GM19438 (cell line): ENCODE measurements at regions not wholly inside any gene's neighbourhood (a gene's known extent, or its start where the extent isn't known, plus 50 kb on each side); places are given as distances from the start of the nearest gene placed in this dataset.

ENCODE experiments used
- ATAC-seq: cut with Tn5 transposase; IDR thresholded peaks from one replicate; pipeline ENCODE4 v1.9.1; 2021; ENCODE audit warnings: low read depth; ENCODE audit not compliant: unreplicated experiment

DNA sequence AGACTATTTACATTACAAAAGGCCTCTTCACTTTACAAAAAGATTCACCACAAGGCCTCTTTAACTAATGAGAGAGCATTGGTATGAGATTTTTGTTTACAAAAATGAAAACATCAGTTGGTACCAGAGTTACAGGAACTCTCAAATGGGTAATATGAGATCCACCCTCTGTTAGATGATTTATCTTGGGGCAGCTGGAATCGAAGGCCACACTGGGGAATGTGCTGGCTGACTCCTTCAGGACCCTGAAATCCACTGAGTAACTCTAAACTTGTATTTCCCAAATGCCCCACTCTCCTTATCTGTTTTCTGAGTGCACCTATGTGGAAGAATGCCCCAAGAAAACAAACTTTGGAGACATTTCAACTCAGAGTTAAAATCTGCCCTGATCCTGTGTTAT, 232.9 kb upstream of the F9 start:
- no peak for ATAC-seq

DNA sequence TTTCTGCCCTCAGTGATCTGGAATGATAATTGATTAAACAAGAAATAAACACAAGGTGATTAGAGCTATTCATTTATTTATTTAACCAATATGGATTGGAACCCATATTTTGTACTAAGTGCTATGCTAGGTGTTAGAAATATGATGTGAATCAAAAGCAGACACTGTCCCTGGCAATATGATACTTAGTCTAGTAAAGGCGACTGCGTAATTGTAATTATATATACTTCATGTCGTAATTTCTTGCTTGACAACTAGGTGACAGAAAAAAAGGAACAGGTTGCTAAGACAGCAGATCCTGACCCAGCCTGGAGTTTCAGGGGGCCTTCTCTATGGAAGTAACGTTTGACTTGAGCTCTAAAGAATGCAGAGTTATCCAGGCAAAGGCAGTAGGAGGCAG, 236.5 kb upstream of the F9 start:
- ATAC-seq, result no peak

DNA sequence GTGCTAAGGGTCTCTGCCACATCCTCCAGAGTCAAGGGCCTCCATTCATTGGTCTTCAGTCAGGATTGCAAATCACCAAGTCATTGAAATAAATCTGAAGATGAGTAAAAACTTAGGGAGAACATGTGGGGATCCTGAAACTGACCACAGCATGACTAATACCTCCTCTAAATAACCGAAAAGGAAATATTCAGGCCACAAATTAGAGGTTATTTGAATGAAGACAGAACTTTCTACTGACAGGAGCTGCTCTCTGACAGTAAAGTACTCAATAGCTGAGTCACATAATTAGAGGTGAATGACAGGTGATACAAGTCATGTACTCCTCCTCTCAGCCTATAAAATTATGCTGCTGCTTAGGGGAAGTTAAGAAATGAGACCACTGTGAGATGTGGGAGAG, 240.2 kb upstream of the F9 start:
- ATAC-seq, result no peak

DNA sequence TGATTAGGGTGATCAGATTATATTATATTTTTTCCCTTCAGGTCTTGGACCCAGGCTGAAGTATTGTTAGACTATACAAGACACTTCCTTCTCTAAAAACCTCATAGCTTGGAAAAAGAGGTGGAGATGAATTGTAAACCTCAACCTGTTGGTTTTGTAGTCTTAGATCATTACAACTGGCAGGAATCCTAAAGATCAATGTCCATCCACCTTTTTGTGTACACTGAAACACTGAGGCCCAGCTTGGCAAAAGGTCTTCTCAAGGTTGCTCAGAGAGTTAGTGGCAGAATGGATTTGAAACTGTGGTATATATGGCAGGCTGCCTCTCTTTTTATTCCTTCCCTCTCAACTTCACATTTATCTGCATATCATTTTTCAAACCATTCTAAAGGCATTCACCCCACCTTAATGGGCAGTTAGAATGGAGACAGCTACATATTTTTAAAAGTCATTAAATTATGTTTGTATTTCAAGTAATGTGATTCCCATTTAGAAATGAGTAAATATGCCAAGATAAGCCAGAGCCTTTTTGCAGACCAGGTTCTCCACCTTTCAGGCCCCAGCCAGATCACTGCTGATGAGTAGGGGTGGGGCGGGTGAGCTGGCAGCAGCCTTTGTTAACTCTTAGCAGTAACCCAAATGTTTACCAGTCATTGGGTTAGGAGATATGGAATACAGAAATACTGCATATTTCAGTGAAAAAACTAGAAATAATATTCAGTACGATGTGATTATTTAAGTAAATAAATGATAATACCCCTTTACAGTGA, 243.2 kb upstream of the F9 start:
- ATAC-seq, result no peak

DNA sequence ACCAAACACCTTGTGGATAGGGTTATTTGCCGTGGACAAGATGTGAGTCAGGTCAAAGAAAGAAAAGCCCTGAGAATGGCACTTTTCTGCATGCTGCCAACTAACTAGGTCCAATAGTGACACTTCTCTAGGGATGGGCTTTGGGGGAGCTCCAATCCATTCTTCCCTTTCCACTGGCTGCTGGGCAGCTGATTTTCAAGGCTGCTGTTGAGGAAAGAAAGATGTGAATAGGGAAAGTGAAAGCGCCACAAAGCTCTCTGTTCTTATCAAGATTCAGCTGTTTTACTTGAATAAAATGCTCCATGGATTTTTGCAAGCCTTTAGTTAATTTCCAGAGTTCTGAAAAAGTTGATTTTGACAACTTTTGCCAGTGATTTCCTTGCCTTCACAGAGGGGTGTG, 244.2 kb upstream of the F9 start:
- ATAC-seq, result no peak

DNA sequence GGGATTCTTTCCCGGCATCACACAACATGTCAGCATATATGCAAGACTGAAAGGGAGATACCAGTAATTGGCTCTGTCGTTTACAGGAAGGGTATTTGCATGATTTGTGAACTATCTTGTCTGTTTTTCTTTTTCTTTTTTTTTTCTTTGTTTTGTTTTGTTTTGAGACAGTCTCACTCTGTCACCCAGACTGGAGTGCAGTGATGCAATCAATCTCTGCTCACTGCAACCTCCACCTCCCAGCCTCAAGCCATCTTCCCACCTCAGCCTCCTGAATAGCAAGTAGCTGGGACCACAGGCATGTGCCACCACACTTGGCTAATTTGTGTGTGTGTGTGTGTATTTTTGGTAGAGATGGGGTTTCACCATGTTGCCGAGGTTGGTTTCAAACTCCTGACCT, 262.7 kb upstream of the F9 start:
- no peak for ATAC-seq

DNA sequence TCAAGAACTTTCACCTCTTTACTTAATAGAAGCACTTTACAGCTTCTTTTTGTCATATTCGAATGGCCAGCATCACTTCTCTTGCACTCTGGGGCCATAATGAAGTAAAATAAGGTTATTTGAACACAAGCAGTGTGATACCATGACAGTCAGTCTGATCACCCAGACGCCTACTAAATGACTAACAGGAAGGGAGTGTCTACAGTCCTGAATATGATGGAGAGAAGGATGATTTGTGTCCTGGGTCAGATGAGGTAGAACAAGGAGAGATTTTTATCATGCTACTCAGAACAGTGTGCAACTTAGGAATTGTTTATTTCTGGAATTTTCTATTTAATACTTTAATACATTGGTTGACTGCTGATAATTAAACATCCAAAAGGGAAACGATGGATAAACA, 284.2 kb upstream of the F9 start:
- ATAC-seq, result no peak

DNA sequence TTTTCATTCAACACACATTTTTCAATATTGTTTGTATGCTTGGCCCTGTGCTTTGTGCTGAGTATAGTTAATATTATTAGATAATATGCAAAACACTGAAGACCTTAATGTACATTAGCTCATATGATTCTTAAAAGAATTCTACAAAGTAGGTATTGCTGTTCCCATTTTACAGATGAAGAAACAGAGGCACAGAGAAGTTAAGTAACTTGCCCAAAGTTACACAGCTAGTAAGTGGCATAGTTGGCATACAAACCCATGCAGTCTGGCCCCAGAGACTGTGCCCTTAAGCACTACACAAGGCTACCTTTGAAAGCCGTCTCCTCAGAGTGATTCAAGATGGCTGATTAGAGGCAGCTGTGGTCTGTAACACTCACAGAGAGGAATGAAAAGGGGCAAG, 293.4 kb upstream of the F9 start:
- no peak for ATAC-seq

DNA sequence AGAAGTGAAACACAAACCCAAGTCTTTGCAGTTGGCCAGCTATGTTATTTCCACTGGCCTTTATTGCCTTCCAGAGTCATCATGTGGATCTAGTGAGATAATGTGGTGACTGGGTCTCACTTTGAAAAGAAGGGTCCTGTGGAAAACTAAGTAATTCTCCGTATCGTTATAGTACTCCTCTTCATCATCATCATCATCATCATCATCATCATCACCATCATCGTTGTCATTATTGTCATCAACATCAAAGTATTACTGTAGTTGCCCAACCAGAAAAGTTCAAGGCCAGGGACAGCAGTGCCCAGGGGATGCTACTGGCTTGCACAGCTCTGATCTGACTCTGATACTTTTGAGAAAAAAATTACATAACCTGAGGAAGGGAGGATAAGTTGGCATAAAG, 295.6 kb upstream of the F9 start:
- ATAC-seq, result no peak

DNA sequence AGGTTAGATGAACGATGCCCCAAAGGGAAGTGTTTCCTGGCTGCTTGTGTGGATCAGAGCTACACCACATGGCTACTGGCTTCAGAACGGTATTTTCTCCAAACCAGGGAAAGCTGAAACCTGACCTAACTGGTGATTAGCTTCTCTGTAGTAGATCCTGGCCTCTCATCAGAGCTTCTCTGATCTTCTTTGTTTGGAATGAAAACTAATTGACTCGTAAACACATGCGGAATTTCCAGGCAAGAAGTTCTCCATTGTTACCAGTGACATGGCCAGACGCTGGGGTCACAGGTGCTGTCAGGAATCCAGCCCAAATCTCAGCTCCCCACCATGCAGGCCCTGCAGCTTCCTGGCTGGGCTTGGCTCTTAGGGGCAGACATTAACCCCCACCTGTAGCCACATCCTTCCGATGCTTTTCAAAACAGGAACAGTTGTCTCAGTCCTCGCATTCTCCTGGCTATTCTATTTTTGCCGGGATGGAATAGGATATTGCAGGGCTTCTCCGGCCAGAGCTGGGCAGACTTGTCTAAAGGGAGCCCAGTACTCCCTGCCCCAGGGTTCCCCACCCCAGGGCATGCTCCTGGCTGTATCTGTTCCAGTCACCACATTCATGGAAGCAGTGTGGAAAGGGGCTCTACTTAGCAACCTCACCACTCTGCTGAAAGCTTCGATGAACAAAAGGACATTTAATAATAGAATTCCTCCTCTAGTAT, 305.4 kb upstream of the F9 start:
- no peak for ATAC-seq

DNA sequence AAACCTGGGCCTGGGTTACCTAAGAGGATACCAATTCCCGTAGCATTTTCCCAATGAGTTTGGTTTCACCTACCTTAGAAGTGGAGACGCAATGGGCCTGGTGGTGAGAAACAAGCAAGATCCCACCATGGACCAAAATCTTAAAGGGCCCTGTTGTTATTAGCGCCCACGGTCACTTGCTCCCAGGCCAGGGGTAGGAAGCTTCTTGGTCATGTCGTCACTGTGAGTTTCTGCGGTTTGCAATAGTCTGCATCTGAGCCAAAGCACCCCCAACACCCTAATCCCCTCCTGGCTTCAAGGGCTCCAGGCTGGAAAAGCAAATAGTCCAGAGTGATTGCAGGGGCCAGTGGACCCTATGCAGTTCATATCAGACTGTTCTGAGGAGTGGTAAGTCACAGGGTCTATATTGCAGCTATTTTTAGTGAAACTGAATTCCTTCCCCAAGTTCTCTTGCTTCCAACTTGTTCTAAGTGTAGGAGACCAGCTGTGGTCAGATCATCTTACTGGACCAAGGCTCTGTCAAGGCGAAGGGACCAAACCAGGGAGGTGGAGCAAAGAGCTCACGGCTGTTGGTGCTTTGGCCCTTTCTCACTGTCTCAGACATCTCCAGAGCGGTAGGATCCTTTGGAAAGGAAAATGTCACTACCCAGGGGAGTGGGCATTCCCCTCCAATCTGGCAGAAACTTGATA, 307.9 kb upstream of the F9 start:
- ATAC-seq, result no peak

DNA sequence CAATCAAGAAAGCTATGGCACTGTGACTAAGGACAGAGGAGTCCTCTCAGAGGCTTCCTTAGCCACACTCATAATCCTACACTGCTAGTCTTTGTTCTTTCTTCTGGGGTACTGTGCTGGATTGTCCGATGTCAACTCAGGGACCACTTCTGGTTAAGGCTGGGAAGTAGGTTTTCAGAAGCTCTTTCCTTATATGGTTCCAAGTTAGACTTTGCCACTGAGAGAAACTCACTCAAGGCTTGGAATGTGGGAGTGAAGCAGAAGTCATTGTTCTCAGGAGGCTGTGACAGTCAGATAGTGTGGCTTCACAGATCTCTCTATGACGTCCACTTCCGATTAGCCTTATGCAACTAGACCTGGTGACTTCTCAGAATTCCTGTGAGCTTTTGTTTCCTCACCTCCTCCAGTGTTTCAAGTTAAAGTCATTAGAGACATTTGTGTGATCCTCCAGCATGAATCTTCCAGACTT, 317.3 kb upstream of the F9 start:
- ATAC-seq, result no peak

DNA sequence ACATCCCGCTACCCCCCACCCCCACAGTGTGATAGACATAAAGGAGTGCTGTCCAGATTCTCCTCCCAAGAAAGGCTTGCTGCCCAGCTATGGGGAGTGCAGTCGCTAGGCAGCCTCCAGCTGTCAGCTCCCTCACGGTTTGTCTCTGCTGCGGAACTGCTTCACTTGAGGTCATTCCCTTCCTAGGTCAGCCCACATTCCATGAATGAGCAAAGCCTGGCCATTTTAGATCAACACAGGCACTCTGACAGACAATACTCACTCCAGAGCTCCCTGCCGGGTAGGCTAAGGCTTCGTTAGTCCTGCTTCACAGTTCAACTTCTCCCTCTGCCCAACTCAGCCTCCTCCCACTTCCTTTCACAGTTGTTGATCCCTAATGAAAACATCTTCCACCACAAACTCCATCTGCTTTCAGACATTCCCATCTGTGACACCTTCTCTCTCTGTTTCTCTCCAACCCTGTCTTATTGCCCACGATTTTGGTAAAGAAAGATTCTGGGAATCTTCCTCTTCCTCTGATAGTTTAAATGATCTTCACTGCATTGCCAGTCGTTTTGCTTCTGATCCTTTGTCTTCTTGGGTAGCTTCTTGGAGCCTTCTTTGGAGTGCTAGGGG, 318.9 kb upstream of the F9 start:
- ATAC-seq, result no peak

DNA sequence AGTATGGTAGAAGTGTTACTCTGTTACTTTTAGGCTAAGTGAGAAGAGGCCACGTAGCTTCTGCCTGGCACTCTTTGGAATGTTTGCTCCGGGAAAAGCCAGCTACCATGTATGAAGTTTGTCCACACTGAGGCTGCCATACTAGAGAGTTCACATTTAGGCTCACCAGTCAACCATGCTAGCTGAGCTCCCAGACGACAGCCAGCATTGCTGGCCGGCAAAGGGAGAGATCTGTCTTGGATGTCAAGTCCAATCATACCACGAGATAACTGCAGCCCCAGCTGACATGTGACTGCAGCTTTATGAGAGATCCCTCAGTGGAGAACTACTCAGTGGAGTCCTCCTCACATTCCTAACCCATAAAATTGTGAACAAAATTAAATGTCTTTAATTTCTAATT, 321.2 kb upstream of the F9 start:
- ATAC-seq, result no peak

DNA sequence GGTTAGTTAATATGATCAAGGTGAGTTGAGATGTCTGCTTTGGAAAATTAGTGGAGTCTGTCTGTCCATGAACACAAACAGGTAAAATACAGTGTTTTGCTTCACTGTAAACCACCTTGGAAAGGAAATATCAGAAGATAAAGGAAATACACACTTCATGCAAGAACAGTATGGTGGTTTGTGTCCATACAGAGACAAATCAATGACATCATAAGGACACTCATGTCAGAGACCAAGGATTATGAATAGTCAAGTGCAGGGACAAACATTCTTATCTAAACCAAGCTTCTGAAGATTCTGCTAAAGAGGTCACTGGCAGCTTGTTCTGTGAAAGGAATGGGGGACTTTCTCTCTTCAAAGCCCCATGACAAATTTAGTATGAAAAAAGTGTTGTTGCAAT, 322.9 kb upstream of the F9 start:
- no peak for ATAC-seq

DNA sequence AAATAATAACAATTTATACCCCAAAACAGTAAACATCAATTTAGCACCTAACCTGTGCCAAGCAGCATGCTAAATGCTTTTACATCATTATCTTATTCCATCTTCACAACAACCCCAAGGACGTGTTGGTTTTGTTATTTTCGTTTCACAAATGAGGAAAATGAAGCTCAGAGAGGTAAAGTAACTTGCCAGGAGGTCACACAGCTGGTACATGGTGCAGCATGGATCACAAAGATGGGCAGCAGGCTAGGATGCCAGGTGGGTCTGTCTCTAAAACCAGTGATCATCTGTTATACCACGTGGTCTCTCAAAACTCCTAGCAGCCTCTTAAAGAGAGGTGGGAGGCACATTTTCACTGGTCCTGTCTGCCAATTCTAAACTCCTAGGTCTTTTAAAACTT, 323.6 kb upstream of the F9 start:
- no peak for ATAC-seq

DNA sequence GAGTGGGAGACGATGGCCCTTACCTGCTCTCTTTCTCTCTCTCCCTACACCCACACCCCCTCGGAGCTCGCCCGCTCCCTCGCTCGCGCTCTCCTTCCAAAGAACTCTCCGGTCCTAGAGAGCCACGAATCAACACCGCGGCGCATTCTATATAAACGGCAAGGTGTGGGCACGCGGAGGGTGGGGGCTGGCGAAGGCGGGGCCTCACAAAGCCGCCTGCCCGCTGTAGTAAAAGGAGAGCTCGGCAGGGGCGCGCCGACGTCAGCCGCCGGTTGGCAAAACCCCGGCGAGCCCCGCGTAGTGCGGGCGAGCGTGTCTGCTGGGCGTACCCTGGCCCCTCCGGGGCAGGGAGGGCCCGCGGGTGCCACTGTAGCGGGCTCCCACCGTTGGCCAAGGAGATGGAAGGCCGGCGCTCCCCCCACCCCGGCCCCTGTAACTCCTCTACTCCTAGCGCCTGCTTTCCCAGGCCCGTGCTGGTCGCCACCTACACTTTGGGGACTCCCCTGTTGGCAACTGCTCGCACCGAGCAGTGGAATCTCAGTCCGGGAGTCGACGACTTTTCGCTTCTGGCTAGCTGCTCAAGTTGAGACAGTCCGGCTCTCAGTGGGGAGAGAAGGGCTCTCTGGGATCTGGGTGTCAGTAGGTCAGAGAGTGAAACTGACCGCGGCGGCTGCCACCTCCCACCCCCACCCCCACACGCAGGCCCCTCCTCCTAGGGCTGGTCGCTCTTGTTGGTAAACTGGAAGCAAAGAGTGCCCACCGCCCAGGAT, 325.5 kb upstream of the F9 start:
- ATAC-seq, result no peak

DNA sequence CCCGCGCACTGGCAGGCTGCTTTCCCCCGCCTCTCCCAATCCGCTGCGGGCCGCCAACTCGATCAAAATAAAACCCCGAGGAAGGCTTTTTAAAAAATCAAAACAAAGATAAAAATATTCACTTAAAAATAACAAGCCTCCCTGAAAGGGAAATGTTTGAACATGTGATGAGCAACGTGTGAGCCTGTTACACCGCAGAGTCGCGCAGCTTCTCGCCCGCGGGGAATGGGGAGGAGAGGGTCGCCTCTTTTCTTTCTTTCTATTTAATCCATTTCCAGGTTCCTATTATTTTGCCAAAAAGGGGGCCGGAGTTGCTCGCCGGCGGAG, 326.0 kb upstream of the F9 start:
- no peak for ATAC-seq

DNA sequence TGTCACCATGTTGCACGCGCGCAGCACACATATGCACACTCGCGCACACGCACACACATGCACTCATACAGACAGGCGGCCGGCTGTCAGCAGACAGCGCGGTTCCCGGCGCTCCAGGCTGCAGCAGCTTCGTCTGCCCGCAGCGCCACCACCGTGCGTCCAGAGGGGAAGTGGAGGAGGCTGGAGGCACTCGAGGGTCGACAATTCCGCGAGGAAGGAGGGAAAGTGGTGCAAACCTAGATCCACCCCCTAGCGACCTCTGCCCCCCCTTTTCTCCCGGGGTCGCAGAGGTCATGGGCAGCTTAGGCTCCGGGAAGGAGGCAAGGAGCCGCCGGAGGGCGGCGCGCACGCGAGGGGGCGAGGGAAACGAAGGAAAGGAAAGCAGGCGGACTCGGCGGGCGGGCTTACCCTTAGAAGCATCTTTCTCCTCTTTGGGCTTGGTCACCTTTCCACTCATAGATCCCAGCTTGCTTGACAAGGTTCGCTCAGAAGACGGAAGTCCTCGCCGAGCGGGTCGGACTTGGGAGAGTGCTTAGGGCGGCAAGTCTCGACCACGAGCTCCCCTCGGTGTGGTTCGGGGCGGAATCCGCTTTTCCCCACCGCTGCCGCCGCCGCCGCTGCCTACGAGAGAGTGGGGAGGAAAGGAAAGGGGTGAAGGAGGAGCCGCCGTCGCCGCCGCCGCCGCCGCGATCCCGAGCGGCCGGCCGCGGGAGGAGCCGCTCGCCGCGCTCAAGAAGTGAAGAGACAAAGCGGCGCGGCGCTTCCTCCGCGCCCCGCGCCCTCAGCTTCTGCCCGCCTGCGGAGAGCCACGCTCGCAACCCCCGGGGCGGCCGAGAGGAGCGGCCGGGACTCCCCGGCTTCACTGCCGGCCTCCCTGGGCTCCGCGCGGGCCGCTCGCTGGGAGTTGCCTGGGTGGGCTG, 326.6 kb upstream of the F9 start:
- ATAC-seq, result no peak
